22Rv1 (cell line): ENCODE measurements at regions not wholly inside any gene's neighbourhood (a gene's known extent, or its start where the extent isn't known, plus 50 kb on each side); places are given as distances from the start of the nearest gene placed in this dataset.

ENCODE experiments used
- ZFX ChIP-seq: fragments of 450-650 bp; IDR thresholded peaks from 2 replicates; pipeline ENCODE4 v1.6.1; 2017; ENCODE audit warnings: antibody characterized with exemption, borderline replicate concordance
- TF ChIP-seq, protein P1 (sequence below): fragments of 450-650 bp; IDR thresholded peaks from 2 replicates; pipeline ENCODE4 v1.5.1; 2017; ENCODE audit warnings: mild to moderate bottlenecking

DNA sequence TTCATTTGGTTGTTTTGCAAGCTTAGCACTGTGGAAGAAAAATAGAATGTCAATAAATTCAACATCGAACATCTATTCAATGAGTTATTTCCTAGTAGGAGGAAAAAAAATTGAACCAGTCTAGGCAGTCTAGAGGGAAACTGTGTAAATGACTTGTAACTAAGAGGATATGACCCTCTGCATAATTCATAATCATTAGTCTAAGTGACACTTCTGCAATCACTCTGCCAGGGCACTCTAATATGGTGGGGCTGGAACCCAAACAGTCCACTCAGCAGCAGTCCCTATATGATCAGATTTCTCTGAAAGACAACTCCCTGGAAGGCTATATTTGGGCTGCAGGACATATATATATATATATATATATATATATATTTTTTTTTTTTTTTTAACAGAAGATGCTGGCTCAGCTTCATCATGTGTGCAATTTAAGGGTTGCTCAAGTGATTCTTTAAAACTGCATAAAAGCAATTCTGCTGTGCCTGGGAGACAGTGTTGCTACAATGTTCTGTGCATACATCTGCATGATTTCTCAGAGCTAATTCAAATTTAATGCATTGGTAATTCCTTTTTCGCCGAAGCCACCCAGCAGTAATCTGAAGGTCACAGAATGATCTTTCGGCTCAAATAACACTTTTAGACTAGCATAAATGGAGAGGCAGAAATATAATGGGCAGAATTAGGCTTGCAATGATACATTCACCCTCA, 482.1 kb upstream of the ZNF608 start:
- TF ChIP-seq, protein P1, sequence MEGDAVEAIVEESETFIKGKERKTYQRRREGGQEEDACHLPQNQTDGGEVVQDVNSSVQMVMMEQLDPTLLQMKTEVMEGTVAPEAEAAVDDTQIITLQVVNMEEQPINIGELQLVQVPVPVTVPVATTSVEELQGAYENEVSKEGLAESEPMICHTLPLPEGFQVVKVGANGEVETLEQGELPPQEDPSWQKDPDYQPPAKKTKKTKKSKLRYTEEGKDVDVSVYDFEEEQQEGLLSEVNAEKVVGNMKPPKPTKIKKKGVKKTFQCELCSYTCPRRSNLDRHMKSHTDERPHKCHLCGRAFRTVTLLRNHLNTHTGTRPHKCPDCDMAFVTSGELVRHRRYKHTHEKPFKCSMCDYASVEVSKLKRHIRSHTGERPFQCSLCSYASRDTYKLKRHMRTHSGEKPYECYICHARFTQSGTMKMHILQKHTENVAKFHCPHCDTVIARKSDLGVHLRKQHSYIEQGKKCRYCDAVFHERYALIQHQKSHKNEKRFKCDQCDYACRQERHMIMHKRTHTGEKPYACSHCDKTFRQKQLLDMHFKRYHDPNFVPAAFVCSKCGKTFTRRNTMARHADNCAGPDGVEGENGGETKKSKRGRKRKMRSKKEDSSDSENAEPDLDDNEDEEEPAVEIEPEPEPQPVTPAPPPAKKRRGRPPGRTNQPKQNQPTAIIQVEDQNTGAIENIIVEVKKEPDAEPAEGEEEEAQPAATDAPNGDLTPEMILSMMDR = no peak
- TF ChIP-seq ZFX = no peak
